HUDEP-2 (cell line): ENCODE measurements at regions not wholly inside any gene's neighbourhood (a gene's known extent, or its start where the extent isn't known, plus 50 kb on each side); places are given as distances from the start of the nearest gene placed in this dataset.

Experiments
- DNase-seq, 76 experiments: peaks; one replicate each; lab custom pipeline; 2025; ENCODE audit not compliant: unreplicated experiment in 76 of 76; lab: John Stamatoyannopoulos, UW

DNA sequence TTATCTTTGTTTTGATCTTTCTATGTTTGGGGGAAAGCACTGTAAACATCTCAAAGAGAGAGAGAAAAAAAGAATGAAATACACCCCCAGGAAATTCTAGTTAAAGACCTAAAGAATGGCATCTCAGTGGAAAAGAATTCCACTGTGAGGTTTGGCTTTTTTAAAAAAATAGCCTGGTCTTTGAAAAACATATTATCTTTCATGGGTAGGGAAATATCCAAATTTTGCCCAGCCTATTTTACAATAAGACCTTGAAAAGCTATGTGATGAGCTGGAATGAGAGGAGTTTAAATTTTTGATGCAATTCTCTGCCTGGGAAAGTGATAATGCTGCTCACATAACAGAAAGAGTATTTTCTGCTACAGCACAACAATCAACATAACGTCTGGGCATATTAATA is 348.1 kb upstream of the WWC1 start:
- DNase-seq: no peak

DNA sequence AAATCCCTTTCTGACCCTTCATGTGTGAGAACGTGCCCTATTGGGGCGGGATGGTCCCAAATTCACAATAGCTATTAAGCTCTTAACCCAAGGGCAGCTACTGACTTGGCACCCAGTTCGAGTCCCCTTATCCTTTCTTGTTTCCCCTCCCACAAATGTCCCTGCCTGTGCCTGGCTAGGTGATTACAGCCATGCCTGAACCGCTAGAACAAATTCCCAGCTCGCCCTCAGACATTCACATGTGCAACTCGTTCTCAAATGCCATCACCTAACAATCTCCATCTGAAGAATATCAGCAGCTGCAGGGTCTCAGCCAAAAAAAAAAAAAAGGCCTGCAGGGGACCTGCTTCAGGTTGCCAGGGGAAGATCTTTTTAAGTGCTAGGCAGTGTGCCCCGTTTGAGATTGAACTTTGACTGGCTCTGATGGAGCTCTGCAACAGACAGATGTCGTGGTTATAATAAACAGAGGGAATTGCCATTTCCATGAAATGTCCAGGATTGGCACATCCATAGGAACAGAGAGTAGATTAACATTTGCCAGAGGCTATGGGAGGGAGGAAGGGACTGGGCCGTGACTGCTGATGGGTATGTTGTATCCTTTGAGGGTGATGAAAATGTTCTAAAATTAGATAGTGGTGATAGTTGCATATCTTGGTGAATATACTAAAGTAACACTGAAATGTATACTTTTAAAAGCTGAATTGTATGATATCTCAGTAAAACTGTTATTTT is 347.2 kb upstream of the WWC1 start:
- no peak for DNase-seq

DNA sequence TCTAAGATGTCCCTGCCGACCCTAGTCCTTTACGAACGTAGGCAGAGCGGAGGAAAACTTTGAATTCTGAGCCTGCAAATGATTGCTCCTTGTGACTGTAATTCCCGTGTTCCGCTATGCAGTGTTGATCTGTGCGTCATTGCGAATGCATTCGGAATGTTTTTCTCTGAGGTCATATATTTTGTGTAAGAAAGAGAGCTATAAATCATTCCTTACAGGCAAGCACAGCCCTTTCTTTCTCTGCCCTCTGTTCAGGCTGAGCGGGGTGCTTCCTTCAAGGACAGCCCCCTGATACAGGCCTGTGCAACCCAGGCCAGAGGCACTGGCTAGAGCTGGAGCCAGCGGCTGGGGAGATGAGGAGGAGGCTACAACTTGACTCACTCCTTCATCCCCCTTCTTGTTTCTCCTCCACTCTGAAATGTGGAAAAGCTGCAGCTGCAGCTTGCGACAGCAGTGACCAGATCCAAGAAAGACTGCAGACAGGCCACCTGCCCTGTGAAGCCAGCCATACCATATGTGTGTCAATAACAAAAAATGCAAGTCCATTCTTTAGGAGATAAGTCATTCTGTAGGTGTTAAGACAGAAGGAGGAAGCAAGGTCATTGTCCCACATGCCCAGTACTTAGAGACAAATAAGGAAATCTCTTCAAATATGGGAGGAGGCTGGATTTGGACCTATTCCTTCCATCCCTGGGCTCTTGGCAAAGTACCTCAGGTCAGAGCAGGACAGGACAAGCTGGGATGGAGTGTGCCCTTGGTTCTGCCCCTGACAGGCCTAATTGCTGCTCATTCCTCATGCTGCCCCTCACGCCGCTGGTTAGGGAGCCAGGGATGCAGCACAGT is 345.7 kb upstream of the WWC1 start:
- no peak for DNase-seq

DNA sequence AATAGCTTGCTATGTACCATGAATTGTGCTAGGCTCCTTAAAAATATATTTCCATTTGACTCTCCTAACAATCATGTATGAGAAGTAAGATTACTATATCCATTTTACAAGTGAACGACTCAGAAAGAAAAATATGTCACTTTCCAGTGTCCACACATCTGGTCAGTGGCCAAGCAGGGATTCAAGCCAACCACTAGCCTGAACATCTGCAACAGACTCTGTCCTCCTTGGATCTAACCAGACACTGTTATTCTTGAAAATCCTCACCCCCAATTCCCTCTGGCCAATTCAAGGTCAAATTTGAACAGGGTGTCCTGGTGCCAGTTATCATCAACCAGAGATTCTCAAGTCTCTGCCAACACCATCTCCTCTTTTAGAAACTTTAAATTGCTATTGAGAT is 344.1 kb upstream of the WWC1 start:
- DNase-seq: no peak

DNA sequence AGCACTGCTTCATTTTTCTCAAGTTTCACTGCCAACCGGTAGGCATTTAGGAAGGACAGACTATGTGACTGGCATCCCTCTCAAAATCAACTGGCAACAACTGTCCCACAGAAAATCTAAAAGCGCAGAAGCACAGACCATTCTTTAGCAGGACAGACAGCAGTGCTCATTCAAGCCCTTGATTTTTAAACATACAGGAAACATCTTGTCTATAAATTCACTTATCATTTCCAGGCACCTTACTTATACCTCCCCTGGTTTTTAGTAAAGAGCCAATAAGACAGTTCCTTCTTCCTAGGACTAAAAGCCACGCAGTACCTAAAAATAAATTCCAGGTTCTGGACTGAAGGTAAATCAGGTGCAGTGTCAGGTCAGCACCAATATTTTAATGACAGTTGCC is 343.2 kb upstream of the WWC1 start:
- DNase-seq: no peak

DNA sequence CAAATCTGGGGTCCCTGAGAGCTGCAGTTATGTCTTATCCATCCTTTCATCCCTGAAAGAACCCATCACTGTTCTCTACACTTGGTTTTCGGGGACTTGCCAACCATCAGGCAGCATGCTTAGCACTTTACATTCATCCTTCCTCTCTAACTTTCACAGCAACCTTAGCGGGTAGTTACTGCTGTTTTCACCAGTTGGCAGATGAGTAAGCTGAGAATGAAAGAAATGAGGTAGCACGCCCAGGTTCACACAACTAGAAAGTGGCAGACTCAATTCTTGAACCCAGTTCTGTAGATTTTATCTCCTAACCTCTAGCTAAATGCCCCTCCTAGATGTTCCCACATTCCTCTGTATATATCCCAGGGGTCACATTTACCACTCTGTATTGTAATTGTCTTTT is 342.0 kb upstream of the WWC1 start:
- DNase-seq: no peak

DNA sequence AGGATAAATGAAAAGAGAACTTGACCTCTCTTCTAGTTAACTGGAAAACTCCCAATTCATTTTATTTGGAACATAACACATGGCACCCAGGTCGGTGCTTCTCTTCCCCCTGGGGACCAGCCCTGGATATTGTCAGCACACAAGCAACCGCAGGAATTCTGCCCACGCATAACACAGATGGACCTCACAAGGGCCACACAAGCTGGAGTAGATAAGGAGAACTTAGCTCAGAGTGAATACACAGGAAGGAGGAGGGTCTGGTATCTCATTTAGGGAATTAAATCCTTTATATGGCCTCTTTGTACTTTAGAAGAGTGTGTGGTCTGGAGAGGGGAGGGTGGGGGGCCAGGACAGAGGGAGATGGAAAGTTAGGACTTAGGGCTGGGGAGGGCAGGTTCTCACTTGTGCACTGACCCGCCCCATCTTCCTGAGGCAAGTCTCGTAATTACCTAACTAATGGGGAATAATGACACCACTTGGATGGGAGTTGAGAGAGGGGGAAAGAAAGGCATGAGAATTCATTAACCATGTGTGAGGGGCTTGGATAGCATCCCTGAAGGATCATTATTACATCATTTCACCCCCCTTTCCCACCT is 341.2 kb upstream of the WWC1 start:
- no peak for DNase-seq

DNA sequence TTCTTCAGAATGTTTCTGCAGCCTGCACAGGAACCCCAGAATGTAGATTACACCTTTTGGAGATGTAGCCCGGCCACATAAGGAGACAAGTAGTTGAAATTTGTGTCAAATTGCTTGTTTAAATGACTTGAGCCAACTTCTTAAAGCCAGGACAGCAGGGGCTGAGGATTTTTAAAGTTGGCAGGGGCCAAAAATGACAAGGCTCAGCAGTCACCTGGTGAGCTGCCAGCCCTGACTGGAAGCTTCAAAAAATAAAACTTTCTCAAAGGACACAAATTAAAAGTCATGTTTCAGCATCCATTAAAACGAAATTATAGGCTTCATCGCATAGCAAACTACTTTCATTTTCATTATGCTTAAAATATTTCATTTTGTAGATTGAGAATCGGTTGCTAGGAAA is 340.3 kb upstream of the WWC1 start:
- no peak for DNase-seq

DNA sequence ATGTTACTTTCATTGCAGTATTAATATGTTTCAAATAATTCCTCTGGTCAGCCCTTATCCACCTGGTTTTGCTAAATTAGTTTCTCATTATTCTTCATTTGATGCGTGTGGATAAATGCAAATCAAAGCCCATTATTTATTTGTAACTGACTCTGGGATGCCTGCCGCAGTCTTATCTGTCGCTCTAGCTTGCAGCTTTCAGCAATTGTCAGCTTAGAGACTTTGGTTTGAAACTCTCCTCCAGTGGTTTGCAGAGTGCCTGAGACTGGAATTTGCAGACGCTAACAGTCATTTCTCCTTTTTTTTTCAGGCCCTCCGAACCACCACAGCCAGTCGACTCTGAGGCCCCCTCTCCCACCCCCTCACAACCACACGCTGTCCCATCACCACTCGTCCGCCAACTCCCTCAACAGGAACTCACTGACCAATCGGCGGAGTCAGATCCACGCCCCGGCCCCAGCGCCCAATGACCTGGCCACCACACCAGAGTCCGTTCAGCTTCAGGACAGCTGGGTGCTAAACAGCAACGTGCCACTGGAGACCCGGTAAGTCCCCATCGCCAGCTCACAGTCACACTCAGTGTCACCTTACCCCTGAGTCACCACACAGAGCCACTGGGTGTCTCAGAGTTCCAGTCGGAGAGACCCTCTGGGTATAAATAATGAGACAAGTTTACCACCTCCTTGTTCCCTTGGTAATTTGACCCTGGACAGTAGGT is 339.0 kb upstream of the WWC1 start:
- DNase-seq: no peak

DNA sequence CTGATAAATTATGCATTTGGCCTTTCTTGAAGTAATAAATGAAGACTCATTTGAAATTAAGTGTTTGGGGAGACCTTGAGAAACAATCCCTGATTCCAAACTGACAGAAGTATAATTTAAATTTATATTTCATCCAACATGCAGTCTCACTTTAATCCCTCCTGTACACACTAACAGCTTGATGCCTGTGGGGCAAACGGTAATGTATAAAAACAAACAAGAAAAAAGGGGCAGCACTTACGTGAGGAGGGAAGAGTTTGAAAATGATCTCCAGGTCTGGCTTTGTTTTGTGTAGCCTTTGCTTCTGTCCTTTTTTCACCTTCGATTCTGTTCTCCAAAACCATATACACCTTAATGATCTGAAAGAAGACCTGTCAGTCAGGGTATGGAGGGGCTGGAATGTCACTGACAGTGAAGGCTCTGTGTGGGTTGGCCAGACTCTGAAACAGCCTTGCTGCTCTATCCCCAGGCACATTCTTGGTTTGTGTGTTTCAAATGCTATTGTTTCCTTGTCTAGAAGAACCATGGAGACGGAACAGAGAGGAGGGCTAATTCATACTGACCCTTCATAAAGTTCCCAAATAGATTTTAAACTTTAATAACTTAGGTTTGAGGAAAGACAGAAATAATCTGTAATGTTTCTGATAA is 338.2 kb upstream of the WWC1 start:
- no peak for DNase-seq

DNA sequence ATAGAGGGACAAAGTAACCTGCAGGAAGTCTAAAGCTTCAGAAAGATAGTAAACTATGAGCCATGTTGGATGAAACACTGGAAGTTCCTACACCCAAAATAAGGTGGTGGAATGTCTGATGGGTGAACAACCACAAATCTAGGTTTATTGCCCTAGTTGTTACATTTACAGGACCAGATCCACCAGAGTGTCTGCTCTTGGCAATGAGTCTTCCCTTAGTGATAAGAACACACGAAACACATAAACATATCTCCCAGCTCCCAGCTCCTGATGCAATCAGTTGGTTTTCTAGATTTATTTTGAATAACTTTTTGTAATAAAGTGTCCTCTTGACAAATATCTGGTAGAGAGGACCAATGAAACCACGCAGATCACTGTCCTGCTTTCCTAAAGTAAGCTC is 329.7 kb upstream of the WWC1 start:
- DNase-seq: no peak

DNA sequence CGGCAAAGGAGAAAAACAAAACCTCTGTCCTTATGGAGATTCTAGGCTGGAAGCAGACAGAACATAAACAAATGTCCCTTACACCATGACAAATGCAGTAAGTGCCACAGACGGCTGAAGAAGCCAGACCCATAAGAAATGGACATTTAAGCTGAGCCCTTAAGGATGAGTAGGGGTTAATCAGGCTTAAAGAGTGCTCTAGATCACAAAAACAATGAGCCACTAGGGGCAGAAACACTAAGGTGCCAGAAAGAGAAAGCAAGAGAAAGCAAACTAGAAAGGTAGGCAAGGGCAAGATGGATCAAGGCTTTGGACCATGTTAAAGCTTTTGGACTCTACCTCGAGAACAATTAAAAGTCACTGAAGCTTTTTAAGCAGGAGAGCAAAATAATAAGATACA is 326.9 kb upstream of the WWC1 start:
- no peak for DNase-seq

DNA sequence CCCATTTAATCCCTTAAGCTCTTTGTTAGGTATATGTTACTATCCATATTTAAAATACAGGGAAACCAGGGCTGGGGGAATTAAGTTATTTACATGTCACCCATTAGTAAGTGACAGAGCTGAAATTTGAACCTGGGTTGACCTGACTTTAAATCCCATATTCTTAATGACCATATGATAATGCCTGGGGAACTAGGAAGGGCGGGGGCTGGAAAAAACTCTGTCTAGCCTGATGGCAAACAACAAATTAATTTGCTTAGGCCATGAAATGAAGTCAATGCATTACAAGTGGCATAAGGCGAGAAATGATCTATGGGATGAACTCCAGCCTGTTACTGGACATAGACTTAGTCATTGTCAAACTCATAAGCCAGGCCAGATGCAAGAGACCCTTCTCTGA is 325.7 kb upstream of the WWC1 start:
- DNase-seq: no peak

DNA sequence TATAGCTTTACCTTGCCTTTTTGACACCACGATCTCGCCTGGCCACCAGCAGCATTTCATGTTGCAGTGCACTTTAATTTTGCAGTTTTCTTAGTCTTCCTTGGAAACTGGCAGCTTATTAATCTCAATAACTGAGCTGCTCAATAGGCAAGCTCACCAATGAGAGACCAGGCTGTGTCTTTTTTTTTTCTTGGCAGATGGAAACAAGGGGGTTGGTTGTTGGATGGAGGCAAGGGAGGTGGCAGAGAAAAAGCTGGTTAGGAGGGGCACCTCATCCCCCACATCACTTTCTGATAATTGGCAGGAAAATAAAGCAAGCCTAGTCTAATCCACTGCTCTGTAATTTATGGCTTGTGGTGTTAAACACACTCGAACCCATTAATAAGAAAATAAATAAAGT is 324.5 kb upstream of the WWC1 start:
- no peak for DNase-seq

DNA sequence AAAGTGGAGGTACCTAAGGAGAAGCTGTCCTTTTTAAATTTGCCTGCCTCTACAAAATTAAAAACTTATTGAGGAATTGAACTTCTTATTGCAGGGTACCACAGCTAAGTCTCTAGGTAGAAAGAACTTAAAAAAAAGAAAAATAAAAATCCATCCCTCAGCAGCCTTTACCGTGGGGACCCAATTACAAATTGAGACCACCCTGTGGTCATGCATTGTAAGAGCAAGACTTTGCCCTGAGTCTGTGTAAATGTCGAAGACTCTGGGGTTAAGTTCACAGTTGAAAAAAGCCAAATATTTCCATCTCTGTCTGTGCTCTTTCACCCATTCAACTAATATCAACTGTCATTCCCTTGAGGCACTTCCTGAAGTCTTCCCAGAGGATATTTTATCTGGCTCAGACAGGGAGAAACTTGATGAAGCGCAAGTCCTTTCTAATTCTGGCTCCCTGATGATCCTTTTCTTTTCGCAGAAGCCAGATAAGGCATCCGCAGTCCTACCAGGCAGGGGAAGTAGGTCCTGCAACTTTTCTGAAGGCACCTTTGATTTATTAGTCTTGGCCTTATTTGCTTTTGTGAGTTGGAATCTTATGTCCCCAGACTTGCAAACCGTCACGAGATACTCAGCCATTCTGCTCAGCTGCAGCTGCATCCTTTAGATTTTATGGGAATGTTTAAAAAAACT is 323.8 kb upstream of the WWC1 start:
- DNase-seq: no peak

DNA sequence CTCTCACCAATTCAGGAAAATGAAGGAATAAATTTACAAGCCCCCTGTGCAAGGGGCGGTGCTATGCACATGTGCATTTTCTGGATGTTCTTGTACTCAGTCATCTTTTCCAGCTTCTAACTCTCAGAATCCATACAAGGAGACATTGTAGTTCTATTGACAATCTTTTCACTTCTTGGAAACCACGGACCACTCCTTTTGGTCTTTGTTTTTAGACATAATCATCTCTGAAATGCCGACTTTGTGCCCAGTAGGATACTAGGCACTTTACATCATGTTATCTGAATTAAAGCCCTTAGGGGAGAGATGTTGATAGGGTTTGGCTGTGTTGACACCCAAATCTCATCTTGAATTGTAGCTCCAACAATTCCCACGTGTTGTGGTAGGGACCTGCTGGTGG is 322.6 kb upstream of the WWC1 start:
- no peak for DNase-seq

DNA sequence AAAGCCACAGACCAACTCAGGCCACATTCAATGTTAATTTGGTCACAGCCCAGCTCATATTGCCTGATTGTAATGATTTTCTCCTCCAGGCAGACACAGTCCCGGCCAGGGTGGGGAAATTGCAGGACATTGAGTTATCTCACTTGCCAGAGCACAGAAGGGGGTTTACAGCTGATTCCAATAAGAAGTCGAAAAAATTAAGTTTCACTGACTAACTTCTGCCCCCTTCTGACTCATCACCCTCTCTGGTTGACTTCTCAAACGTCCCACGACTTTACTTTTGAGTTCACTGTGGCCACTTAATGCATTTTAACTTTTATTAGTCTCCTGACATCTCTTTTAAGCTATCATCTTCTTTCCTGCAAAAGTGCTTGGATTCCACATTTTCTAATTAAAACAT is 321.4 kb upstream of the WWC1 start:
- no peak for DNase-seq

DNA sequence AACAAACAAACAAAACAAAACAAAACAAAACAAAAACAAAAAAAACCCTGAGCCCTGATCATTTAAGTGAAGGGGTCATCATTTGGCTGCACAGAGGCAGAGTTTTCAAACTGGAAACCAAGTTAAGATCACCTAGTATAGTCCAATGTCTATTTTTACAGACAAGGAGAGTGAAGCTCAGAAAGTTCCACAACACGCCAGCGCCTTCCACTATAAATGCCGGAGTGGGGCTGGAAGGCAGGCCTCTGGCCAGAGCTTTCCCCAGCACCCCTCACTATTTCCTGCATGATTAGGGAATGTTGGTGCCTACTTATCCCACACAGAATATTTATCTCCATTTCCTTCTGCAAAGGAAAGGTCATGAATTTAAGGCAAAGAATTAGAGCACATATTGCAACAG is 319.7 kb upstream of the WWC1 start:
- no peak for DNase-seq

DNA sequence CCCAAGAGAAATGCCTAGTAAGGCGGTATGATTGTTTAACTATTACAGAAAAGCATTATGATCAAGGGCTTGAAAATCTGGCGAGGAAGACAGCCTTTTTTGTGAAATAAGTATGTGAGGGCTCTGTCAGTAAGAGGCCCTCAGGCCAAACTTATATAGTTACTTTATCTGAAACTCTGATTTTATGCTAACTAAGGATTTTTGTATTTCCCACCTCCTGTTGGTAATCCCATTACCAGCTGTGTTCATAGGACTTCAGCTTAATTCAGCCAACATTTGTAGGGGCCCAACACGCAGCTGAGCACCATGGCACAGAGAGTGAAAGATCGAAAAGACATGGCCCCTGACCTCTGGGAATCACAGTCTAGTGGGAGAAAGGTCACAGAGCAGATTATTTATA is 318.3 kb upstream of the WWC1 start:
- DNase-seq: no peak

DNA sequence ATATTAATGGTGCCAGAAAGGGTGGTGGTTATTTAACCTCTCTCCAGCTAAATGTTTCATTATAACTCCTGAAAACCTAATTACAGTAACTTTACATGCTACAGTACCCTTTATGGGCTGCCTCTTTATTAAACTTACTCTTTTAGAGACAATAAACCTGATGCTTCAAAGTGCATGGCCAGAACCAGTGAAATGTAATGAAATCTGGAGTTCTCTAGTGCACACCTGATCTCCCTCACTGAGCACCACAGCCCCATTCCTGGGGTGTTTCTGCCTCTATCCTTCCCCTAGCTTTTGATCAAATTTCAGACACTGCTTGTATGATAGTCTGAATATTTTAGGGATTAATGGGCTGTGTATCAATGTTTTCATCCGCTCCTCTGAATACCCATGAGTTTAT is 306.5 kb upstream of the WWC1 start:
- DNase-seq: no peak
